ENCODE measurements at regions not wholly inside any gene's neighbourhood (a gene's known extent, or its start where the extent isn't known, plus 50 kb on each side); places are given as distances from the start of the nearest gene placed in this dataset.

GRCh38 chr10:43861966-43862751 lies 213.5 kb upstream of the ZNF32 start:
- H3K4me2 ChIP-seq = no peak overlapping the region
- no peaks in the 10 kb centered on the region for H3K36me3 ChIP-seq (ENCODE audit: low read depth)
- no peaks in the 10 kb centered on the region for H4K20me1 ChIP-seq (ENCODE audit: insufficient read depth)
- H3K9me3 ChIP-seq (ENCODE audit: insufficient read depth, low read depth) = no peaks in the 10 kb centered on the region
- H3K9me2 ChIP-seq (ENCODE audit: insufficient read depth) = no peaks in the 10 kb centered on the region
- intact Hi-C loops (cut with micrococcal nuclease; ENCODE audit: unreplicated experiment) = loop anchor here (5.0 kb wide), 1 partner anchor 1115 kb away; the partner anchor contains the start of gene DEPP1
- TF ChIP-seq EZH2 (IDR thresholded peaks at IDR 0.05; ENCODE audit: low read depth) (no peak), CTCF (conservative IDR thresholded peaks at IDR 0.05) (no peak)
- no peaks in the 10 kb centered on the region for H3K4me1 ChIP-seq (replicated peaks; ENCODE audit: insufficient read depth)
- H3K4me3 ChIP-seq = no peak overlapping the region
- H3K27me3 ChIP-seq (ENCODE audit: insufficient read depth, low read depth) = peaks cover 21% of the 10 kb centered on the region
- no TSS peak for BruUV-seq (replicated peaks)
- H3F3A ChIP-seq (ENCODE audit: insufficient read depth, low read depth) = no peaks in the 10 kb centered on the region
- H2AFZ ChIP-seq = no peak overlapping the region
- POLR2A ChIA-PET (ENCODE audit: unreplicated experiment) = no interaction called here
- CTCF ChIA-PET = no interaction called here
- no peak for DNase-seq
- no peak overlapping the region for H3K27ac ChIP-seq
- no peaks in the 10 kb centered on the region for H3K79me2 ChIP-seq (ENCODE audit: low read depth)

GRCh38 chr10:43859016-43859525 lies 210.4 kb upstream of the ZNF32 start:
- CTCF ChIA-PET = no interaction called here
- H3K79me2 ChIP-seq (ENCODE audit: low read depth) = no peaks in the 10 kb centered on the region
- TF ChIP-seq CTCF (conservative IDR thresholded peaks at IDR 0.05) (no peak), EZH2 (IDR thresholded peaks at IDR 0.05; ENCODE audit: low read depth) (no peak)
- no peak overlapping the region for H3K27ac ChIP-seq
- intact Hi-C loops (cut with micrococcal nuclease; ENCODE audit: unreplicated experiment) = no loop called here
- BruUV-seq (replicated peaks) = no TSS peak
- H3F3A ChIP-seq (ENCODE audit: insufficient read depth, low read depth) = no peaks in the 10 kb centered on the region
- H2AFZ ChIP-seq = no peak overlapping the region
- H3K27me3 ChIP-seq (ENCODE audit: insufficient read depth, low read depth) = peaks cover 9% of the 10 kb centered on the region; the same call in 1 of the 2 replicates
- H3K4me1 ChIP-seq (replicated peaks; ENCODE audit: insufficient read depth) = peaks cover 4% of the 10 kb centered on the region; the same call in 1 of the 2 replicates
- DNase-seq = no peak
- no peaks in the 10 kb centered on the region for H3K36me3 ChIP-seq (ENCODE audit: low read depth)
- H3K4me3 ChIP-seq = no peak overlapping the region
- H3K9me2 ChIP-seq (ENCODE audit: insufficient read depth) = no peaks in the 10 kb centered on the region
- H3K4me2 ChIP-seq = no peak overlapping the region
- no peaks in the 10 kb centered on the region for H3K9me3 ChIP-seq (ENCODE audit: insufficient read depth, low read depth)
- H4K20me1 ChIP-seq (ENCODE audit: insufficient read depth) = no peaks in the 10 kb centered on the region
- POLR2A ChIA-PET (ENCODE audit: unreplicated experiment) = no interaction called here

GRCh38 chr10:43857931-43858315 lies 209.2 kb upstream of the ZNF32 start:
- BruUV-seq (replicated peaks) = no TSS peak
- no peaks in the 10 kb centered on the region for H3K36me3 ChIP-seq (ENCODE audit: low read depth)
- H3K27ac ChIP-seq = no peak overlapping the region
- no peaks in the 10 kb centered on the region for H3K79me2 ChIP-seq (ENCODE audit: low read depth)
- peaks cover 9% of the 10 kb centered on the region; the same call in 1 of the 2 replicates for H3K27me3 ChIP-seq (ENCODE audit: insufficient read depth, low read depth)
- no peaks in the 10 kb centered on the region for H3K9me3 ChIP-seq (ENCODE audit: insufficient read depth, low read depth)
- intact Hi-C loops (cut with micrococcal nuclease; ENCODE audit: unreplicated experiment) = no loop called here
- TF ChIP-seq EZH2 (IDR thresholded peaks at IDR 0.05; ENCODE audit: low read depth) (no peak), CTCF (conservative IDR thresholded peaks at IDR 0.05) (no peak)
- H3K4me3 ChIP-seq = no peak overlapping the region
- ChIA-PET POLR2A (ENCODE audit: unreplicated experiment) (no interaction called here), CTCF (no interaction called here)
- no peaks in the 10 kb centered on the region for H4K20me1 ChIP-seq (ENCODE audit: insufficient read depth)
- H3K4me1 ChIP-seq (replicated peaks; ENCODE audit: insufficient read depth) = peaks cover 10% of the 10 kb centered on the region; the same call in 1 of the 2 replicates
- no peak for DNase-seq
- H2AFZ ChIP-seq = no peak overlapping the region
- no peaks in the 10 kb centered on the region for H3K9me2 ChIP-seq (ENCODE audit: insufficient read depth)
- no peaks in the 10 kb centered on the region for H3F3A ChIP-seq (ENCODE audit: insufficient read depth, low read depth)
- H3K4me2 ChIP-seq = no peak overlapping the region

All from PC-9 (cell line).